ENCODE measurements at regions not wholly inside any gene's neighbourhood (a gene's known extent, or its start where the extent isn't known, plus 50 kb on each side); places are given as distances from the start of the nearest gene placed in this dataset.

- WGBS (ENCODE audit: low lambda C conversion rate), result 6% methylated on average over 3 of the region's 3 CpGs
- no peak for TF ChIP-seq POGK (CRISPR knock-in tag; conservative IDR thresholded peaks at IDR 0.05)
- TF ChIP-seq IRF9 (CRISPR knock-in tag; IDR thresholded peaks at IDR 0.05; ENCODE audit: borderline replicate concordance), result no peak
- TF ChIP-seq ZKSCAN1 (IDR thresholded peaks at IDR 0.05; ENCODE audit: low read length), result no peak
- TF ChIP-seq WIZ (CRISPR knock-in tag; IDR thresholded peaks at IDR 0.05), result no peak
- TF ChIP-seq ZNF276 (CRISPR knock-in tag; IDR thresholded peaks at IDR 0.05; ENCODE audit: low read depth), result no peak
- no peak for TF ChIP-seq RBFOX2 (IDR thresholded peaks at IDR 0.05; ENCODE audit: low read depth, low read length)
- no peak for TF ChIP-seq ELF4 (CRISPR knock-in tag; IDR thresholded peaks at IDR 0.05; ENCODE audit: borderline replicate concordance)
- no peak for TF ChIP-seq ADNP (CRISPR knock-in tag; IDR thresholded peaks at IDR 0.05)
- no peak for TF ChIP-seq DPF2 (CRISPR knock-in tag; IDR thresholded peaks at IDR 0.05; ENCODE audit: borderline replicate concordance, low read depth)
- no peak for TF ChIP-seq ZNF549 (CRISPR knock-in tag; IDR thresholded peaks at IDR 0.05)
- TF ChIP-seq TRIM24 (CRISPR knock-in tag; IDR thresholded peaks at IDR 0.05), result no peak
- TF ChIP-seq NBN (conservative IDR thresholded peaks at IDR 0.05), result no peak
- no peak for TF ChIP-seq HCFC1 (IDR thresholded peaks at IDR 0.05; ENCODE audit: low read depth, low read length)
- no peak for TF ChIP-seq ZBTB7B (CRISPR knock-in tag; IDR thresholded peaks at IDR 0.05)
- no peak for TF ChIP-seq TFE3 (CRISPR knock-in tag; IDR thresholded peaks at IDR 0.05)
- TF ChIP-seq ZNF747 (CRISPR knock-in tag; IDR thresholded peaks at IDR 0.05; ENCODE audit: borderline replicate concordance), result no peak
- no peak for TF ChIP-seq REL (CRISPR knock-in tag; conservative IDR thresholded peaks at IDR 0.05)
- CTCF ChIA-PET (ENCODE audit: low intra/inter-chr PET ratio, low total read pairs), result no interaction called here
- H3K27ac ChIP-seq (ENCODE audit: extremely low read length, insufficient read depth, low read length), result no peak overlapping the region
- BruUV-seq (replicated peaks), result no TSS peak
- H3K4me3 ChIP-seq (replicated peaks in 1 of 3; ENCODE audit: insufficient read depth in 1 of 3, low read depth in 2 of 3, low read length in 3 of 3), result no peak overlapping the region
- POLR2A ChIA-PET, result no interaction called here
- no peaks in the 10 kb centered on the region for H3K4me1 ChIP-seq (ENCODE audit: insufficient read depth, low read length)
- H4K20me1 ChIP-seq (ENCODE audit: insufficient read depth, low read length), result no peaks in the 10 kb centered on the region
- no peak overlapping the region for H3K4me2 ChIP-seq (ENCODE audit: low read depth, low read length)
- no peaks in the 10 kb centered on the region for H3K36me3 ChIP-seq (replicated peaks in 1 of 2; ENCODE audit: control insufficient read depth in 1 of 2, insufficient read depth in 2 of 2, low read length in 2 of 2)
- ATAC-seq, result no peak
- H2AFZ ChIP-seq (ENCODE audit: low read length), result no peak overlapping the region
- FAIRE-seq, result no peak
- no peaks in the 10 kb centered on the region for H3K79me2 ChIP-seq (ENCODE audit: insufficient read depth, low read length)
- intact Hi-C loops (cut with micrococcal nuclease; ENCODE audit: unreplicated experiment) (no loop called here), in situ Hi-C loops (cut with HindIII; ENCODE audit: extremely low pct_ligation_motif_present, low pct_unique_long_range_greater_than_20kb) (no loop called here)
- no peak overlapping the region for H3K9ac ChIP-seq (ENCODE audit: insufficient read depth, low read depth, low read length)
- DNase-seq (ENCODE audit: low spot score), result no peak
- H3K9me3 ChIP-seq (ENCODE audit: low read length), result peaks cover 40% of the 10 kb centered on the region
- no peaks in the 10 kb centered on the region for H3K27me3 ChIP-seq (ENCODE audit: control insufficient read depth in 1 of 2, insufficient read depth in 2 of 2, low read length in 2 of 2)
These were observed 185.2 kb upstream of the DDI1 start for GRCh38 chr11:103851166-103851651.

Data from HepG2 (cell line).